HL-60 (cell line): ENCODE measurements at regions not wholly inside any gene's neighbourhood (a gene's known extent, or its start where the extent isn't known, plus 50 kb on each side); places are given as distances from the start of the nearest gene placed in this dataset.

ENCODE experiments used
- DNase-seq, 2 experiments: peaks; one replicate each; pipeline ENCODE4 v3.0.0-alpha.2; 2010 to 2020; ENCODE audit warnings: low read depth in 1 of 2, low spot score in 1 of 2
- H3K27ac ChIP-seq: fragments of 250-450 bp; sonication (Bioruptor Pico); replicated peaks from 2 replicates; pipeline ENCODE4 v1.5.1; 2020; ENCODE audit warnings: mild to moderate bottlenecking, moderate library complexity
- H3K27me3 ChIP-seq: fragments of 250-450 bp; sonication (Bioruptor Pico); 2 replicates; pipeline ENCODE4 v1.5.1; 2021; ENCODE audit warnings: mild to moderate bottlenecking, moderate library complexity; ENCODE audit not compliant: insufficient read depth, poor library complexity, severe bottlenecking
- H3K4me3 ChIP-seq: replicated peaks from 2 replicates; pipeline ENCODE4 v1.5.1; 2011; ENCODE audit warnings: mild to moderate bottlenecking, control low read depth, low read length; ENCODE audit not compliant: insufficient read depth
- GABPA ChIP-seq: IDR thresholded peaks from 2 replicates; pipeline ENCODE4 v1.6.1; 2012; ENCODE audit warnings: low read depth
- POLR2AphosphoS5 ChIP-seq: IDR thresholded peaks from 2 replicates; pipeline ENCODE4 v1.6.1; 2012; ENCODE audit warnings: low read depth
- SPI1 ChIP-seq: IDR thresholded peaks from 2 replicates; pipeline ENCODE4 v1.6.1; 2012; ENCODE audit warnings: low read depth, mild to moderate bottlenecking, borderline replicate concordance
- TF ChIP-seq, protein P1 (sequence below): IDR thresholded peaks from 2 replicates; pipeline ENCODE4 v1.6.1; 2012; ENCODE audit warnings: low read depth; ENCODE audit not compliant: insufficient replicate concordance
- TF ChIP-seq, protein P2 (sequence below): IDR thresholded peaks from one replicate; pipeline ENCODE4 v1.5.1; 2011; ENCODE audit warnings: low read length, control low read depth, inconsistent platforms; ENCODE audit not compliant: insufficient read depth

DNA sequence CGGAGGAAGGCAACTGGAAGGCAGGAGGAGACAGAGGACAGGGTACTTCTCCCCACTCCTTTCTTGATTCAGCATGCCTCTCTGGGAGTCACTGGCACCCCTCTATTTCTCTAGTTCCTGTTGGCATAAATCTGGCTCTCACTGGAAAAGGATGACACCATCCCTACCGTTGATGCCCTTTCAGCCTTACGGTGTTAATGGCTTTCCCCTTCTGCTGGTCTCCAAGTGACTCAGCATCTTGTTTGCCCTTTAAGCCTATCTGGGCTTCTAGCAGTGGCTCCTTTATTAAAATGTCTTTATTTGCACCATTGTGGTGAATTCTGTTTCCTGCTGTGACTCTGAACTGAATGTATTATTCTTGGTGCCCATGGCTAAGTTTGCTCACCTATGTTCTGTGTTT, 227.3 kb upstream of the GLRA1 start:
- Histone ChIP-seq H3K4me3 (no peak overlapping the region), H3K27me3 (no peaks in the 10 kb centered on the region), H3K27ac (no peak overlapping the region)
- TF ChIP-seq, protein P1, sequence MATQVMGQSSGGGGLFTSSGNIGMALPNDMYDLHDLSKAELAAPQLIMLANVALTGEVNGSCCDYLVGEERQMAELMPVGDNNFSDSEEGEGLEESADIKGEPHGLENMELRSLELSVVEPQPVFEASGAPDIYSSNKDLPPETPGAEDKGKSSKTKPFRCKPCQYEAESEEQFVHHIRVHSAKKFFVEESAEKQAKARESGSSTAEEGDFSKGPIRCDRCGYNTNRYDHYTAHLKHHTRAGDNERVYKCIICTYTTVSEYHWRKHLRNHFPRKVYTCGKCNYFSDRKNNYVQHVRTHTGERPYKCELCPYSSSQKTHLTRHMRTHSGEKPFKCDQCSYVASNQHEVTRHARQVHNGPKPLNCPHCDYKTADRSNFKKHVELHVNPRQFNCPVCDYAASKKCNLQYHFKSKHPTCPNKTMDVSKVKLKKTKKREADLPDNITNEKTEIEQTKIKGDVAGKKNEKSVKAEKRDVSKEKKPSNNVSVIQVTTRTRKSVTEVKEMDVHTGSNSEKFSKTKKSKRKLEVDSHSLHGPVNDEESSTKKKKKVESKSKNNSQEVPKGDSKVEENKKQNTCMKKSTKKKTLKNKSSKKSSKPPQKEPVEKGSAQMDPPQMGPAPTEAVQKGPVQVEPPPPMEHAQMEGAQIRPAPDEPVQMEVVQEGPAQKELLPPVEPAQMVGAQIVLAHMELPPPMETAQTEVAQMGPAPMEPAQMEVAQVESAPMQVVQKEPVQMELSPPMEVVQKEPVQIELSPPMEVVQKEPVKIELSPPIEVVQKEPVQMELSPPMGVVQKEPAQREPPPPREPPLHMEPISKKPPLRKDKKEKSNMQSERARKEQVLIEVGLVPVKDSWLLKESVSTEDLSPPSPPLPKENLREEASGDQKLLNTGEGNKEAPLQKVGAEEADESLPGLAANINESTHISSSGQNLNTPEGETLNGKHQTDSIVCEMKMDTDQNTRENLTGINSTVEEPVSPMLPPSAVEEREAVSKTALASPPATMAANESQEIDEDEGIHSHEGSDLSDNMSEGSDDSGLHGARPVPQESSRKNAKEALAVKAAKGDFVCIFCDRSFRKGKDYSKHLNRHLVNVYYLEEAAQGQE: no peak
- no peak for TF ChIP-seq POLR2AphosphoS5
- DNase-seq: no peak

DNA sequence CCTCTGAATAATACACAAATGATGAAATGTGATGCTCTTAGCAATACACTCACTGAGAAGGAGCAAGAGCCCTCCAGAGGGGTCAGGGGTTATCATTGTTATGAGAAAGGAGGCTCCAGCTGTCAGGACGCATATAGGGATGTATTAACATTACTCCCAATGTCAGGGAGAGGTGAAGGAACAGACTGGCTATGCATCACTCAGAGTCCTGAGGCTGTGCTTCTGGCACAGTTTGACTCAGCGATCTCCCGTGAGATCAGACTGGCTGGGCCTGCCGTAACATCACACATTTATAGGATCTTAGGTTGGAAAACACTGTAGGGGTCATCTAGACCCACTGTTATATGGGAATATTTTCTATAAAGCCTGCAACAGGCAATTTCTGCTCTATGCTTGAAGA, 226.5 kb upstream of the GLRA1 start:
- no peak for DNase-seq
- H3K4me3 ChIP-seq: no peak overlapping the region

DNA sequence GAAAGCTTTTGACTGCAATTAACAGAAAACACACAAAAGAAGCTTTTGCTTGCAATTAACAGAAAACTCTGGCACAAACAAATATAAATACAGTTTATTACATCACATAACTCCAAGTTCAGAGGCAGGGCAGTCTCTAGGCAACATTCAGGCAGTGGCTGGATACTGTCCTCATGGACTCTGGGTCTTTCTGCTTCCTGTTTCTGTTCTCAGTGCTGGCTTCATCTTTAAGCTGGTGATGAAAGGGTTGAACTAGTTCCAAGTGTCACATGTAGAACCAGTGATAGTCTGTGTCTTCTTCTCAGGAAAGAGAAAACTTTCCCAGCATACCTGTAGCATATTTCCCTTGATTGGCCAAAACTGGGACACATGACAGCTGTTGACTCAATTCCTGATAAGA, 222.6 kb upstream of the GLRA1 start:
- Histone ChIP-seq H3K27me3 (peaks cover 4% of the 10 kb centered on the region), H3K27ac (no peak overlapping the region), H3K4me3 (no peak overlapping the region)
- no peak for TF ChIP-seq POLR2AphosphoS5
- TF ChIP-seq GABPA: no peak
- TF ChIP-seq, protein P1: no peak
- no peak for TF ChIP-seq SPI1
- TF ChIP-seq, protein P2, sequence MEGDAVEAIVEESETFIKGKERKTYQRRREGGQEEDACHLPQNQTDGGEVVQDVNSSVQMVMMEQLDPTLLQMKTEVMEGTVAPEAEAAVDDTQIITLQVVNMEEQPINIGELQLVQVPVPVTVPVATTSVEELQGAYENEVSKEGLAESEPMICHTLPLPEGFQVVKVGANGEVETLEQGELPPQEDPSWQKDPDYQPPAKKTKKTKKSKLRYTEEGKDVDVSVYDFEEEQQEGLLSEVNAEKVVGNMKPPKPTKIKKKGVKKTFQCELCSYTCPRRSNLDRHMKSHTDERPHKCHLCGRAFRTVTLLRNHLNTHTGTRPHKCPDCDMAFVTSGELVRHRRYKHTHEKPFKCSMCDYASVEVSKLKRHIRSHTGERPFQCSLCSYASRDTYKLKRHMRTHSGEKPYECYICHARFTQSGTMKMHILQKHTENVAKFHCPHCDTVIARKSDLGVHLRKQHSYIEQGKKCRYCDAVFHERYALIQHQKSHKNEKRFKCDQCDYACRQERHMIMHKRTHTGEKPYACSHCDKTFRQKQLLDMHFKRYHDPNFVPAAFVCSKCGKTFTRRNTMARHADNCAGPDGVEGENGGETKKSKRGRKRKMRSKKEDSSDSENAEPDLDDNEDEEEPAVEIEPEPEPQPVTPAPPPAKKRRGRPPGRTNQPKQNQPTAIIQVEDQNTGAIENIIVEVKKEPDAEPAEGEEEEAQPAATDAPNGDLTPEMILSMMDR: no peak
- DNase-seq: no peak

More for the DNA sequence above, 226.5 kb upstream of the GLRA1 start:
- no peak overlapping the region for H3K27ac ChIP-seq
- TF ChIP-seq SPI1: no peak
- TF ChIP-seq GABPA: no peak
- H3K27me3 ChIP-seq: peaks cover under 1% of the 10 kb centered on the region

DNA sequence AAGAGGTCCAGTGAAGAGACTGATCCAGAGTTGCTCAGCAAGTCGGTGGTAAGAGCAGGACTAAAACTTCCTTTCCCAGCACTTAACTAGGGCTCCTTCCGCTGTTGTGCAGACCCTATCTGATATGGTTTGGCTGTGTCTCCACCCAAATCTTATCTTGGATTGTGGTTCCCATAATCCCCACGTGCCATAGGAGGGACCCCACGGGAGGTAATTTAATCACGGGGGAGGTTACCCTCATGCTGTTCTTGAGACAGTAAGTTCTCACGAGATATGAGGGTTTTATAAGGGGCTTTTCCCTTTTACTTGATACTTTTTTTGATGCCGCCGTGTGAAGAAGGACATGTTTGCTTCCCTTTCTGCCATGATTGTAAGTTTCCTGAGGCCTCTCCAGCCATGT, 221.9 kb upstream of the GLRA1 start:
- H3K27me3 ChIP-seq: peaks cover 6% of the 10 kb centered on the region
- DNase-seq: no peak
- H3K4me3 ChIP-seq: no peak overlapping the region
- TF ChIP-seq, protein P1: no peak
- TF ChIP-seq GABPA (no peak), SPI1 (no peak), POLR2AphosphoS5 (no peak)
- TF ChIP-seq, protein P2: no peak
- H3K27ac ChIP-seq: no peak overlapping the region
